GM12892 (cell line): ENCODE measurements at regions not wholly inside any gene's neighbourhood (a gene's known extent, or its start where the extent isn't known, plus 50 kb on each side); places are given as distances from the start of the nearest gene placed in this dataset.

Experiments used
- POLR2A ChIP-seq: IDR thresholded peaks from 2 replicates; pipeline ENCODE4 v1.6.1; 2011; ENCODE audit warnings: low read depth, low read length, control low read depth
- POLR2AphosphoS5 ChIP-seq: IDR thresholded peaks from 2 replicates; pipeline ENCODE4 v1.6.1; 2011; ENCODE audit warnings: low read depth, low read length, control low read depth

DNA sequence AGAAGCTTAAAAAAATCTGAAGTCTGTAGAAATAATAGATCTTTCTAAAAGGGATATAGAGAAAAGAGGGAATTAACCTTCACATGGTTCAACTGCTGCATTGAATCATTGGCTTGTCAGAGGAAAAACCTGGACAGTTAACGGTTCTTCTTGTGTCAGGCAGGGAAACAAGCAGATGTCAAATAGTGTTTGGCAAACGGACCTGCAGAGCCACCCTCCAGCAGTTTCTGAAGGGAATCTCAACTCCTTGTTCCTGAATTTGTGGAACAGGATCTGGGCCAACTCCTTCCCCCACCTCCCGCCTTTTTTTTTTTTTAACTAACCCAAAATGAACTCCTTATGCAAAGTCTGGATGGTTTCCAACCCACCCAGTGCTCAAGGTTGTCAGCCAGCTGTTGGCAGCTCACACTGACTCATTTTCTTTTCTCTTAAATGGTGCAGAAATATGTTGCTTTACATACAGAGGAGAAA is 187.3 kb downstream of the CAND1 start:
- TF ChIP-seq POLR2AphosphoS5 (no peak), POLR2A (no peak)
